ENCODE measurements at regions not wholly inside any gene's neighbourhood (a gene's known extent, or its start where the extent isn't known, plus 50 kb on each side); places are given as distances from the start of the nearest gene placed in this dataset.

DNA sequence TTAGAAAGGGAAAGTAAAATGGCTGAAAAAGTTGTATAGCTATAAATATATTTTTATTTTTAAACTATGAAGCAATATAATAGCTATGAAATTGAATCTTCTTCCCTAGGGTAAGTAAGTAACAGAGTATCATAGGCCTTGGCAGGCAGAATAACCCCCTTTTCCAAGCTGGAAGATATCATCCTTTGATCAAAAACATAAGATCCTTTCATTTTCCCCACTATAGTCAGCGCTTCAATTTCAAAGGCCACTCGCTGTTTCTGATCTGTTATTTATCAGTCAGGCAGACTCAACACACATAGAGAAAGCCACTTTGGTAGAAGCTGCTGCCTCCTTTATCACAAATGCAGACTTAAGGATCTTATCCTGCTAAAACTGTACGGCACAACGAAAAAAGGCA, 74.0 kb upstream of the UBE2E2 start:
- Histone ChIP-seq H4K20me1 (ENCODE audit: control insufficient read depth, insufficient read depth, insufficient read length) (no peaks in the 10 kb centered on the region), H4K91ac (ENCODE audit: insufficient read length, low read depth, low read length) (no peak overlapping the region), H3K27ac (ENCODE audit: insufficient read length, low read depth, low read length) (no peak overlapping the region), H2BK12ac (ENCODE audit: insufficient read length, low read depth, low read length) (no peak overlapping the region), H3K9ac (ENCODE audit: extremely low read depth, insufficient read length, low read length) (no peak overlapping the region), H3K9me3 (ENCODE audit: control insufficient read depth, low read depth, low read length) (no peaks in the 10 kb centered on the region), H2BK15ac (ENCODE audit: low read depth, low read length) (no peak overlapping the region), H3K4me1 (ENCODE audit: insufficient read depth, low read length) (no peaks in the 10 kb centered on the region), H3K23me2 (ENCODE audit: insufficient read length, low read depth, low read length, poor library complexity, severe bottlenecking) (no peaks in the 10 kb centered on the region), H3K4me2 (ENCODE audit: insufficient read depth, insufficient read length, low read length) (no peak overlapping the region), H3K14ac (ENCODE audit: insufficient read depth, low read length) (no peak overlapping the region), H4K8ac (replicated peaks; ENCODE audit: insufficient read length, low read depth, low read length) (no peak overlapping the region), H2AK5ac (ENCODE audit: insufficient read length, low read length) (no peak overlapping the region), H2BK5ac (ENCODE audit: insufficient read length, low read length) (no peak overlapping the region), H4K5ac (ENCODE audit: insufficient read length, low read depth, low read length) (no peak overlapping the region), H3K79me2 (ENCODE audit: insufficient read depth, low read length) (no peaks in the 10 kb centered on the region), H3K18ac (ENCODE audit: insufficient read length, low read depth, low read length) (no peak overlapping the region), H3K4ac (ENCODE audit: low read depth, low read length) (no peak overlapping the region), H3T11ph (ENCODE audit: low read length) (no peak overlapping the region), H3K79me1 (ENCODE audit: insufficient read depth, low read depth, low read length, poor library complexity, severe bottlenecking) (no peaks in the 10 kb centered on the region), H3K23ac (ENCODE audit: insufficient read length, low read depth, low read length) (no peak overlapping the region), H2BK120ac (ENCODE audit: low read depth, low read length, poor library complexity, severe bottlenecking) (no peak overlapping the region), H2BK20ac (ENCODE audit: low read depth, low read length, poor library complexity, severe bottlenecking) (no peak overlapping the region), H2AFZ (ENCODE audit: low read length) (no peak overlapping the region), H3K27me3 (ENCODE audit: insufficient read depth, low read length) (no peaks in the 10 kb centered on the region), H3K56ac (ENCODE audit: insufficient read length, low read depth, low read length) (no peak overlapping the region)
- no peaks in the 10 kb centered on the region for H3K27me3 Mint-ChIP-seq (ENCODE audit: low read depth)
- no CpG with 5 or more reads among the region's 4 CpGs for WGBS (ENCODE audit: extremely low coverage, insufficient read length, low lambda C conversion rate)
- no peak overlapping the region for H3K4me3 Mint-ChIP-seq
- TF ChIP-seq CTCF (conservative IDR thresholded peaks at IDR 0.05): no peak
- H3K4me1 Mint-ChIP-seq: no peaks in the 10 kb centered on the region
- DNase-seq: no peak
- no peaks in the 10 kb centered on the region for H3K9me3 Mint-ChIP-seq
- no peak overlapping the region for H3K27ac Mint-ChIP-seq
- no peaks in the 10 kb centered on the region for H3K36me3 Mint-ChIP-seq (ENCODE audit: insufficient read depth in 1 of 3, low read depth in 3 of 3)
